ENCODE measurements at regions not wholly inside any gene's neighbourhood (a gene's known extent, or its start where the extent isn't known, plus 50 kb on each side); places are given as distances from the start of the nearest gene placed in this dataset.

DNA sequence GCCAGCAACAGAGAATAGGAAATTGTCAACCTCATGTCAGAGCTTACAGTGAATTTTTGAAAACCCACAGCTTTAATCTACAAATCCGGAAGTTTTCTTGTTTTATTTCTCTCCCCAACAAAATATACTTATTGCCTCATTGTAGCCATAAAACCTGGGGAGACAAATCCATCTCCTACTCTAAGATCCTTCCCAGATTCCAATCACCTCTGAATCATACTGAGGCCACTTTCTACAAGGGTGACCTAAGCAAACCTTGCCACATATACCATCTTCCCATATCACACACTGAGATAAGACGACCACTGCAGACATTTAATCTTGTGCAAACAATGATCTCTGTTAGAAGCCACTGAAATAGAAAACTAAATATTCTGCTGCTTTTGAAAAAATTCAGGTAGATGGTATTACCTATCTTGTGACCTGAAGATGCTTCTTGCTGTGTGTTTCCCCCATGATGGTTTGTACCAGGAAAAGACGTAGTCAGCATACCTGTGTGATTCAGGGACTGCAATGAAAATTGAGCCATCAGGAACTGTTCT, 171.5 kb upstream of the DUSP10 start:
- Histone ChIP-seq H3K9ac (ENCODE audit: extremely low read depth, low read length, poor library complexity, severe bottlenecking) (no peak overlapping the region), H3K4me1 (ENCODE audit: control insufficient read depth, insufficient read depth, low read length) (no peaks in the 10 kb centered on the region), H3K9me3 (ENCODE audit: control insufficient read depth, low read length) (no peaks in the 10 kb centered on the region), H3K27ac (ENCODE audit: low read depth, low read length) (no peak overlapping the region), H3K36me3 (ENCODE audit: control insufficient read depth, insufficient read depth, low read length) (peaks cover 6% of the 10 kb centered on the region), H3K4me3 (ENCODE audit: low read length) (no peak overlapping the region), H3K27me3 (ENCODE audit: control insufficient read depth, insufficient read depth, low read length, poor library complexity, severe bottlenecking) (no peaks in the 10 kb centered on the region)
- DNase-seq = no peak
- H3K4me3 Mint-ChIP-seq = no peak overlapping the region
- H3K36me3 Mint-ChIP-seq (ENCODE audit: low read depth) = no peaks in the 10 kb centered on the region
- TF ChIP-seq, protein P1, sequence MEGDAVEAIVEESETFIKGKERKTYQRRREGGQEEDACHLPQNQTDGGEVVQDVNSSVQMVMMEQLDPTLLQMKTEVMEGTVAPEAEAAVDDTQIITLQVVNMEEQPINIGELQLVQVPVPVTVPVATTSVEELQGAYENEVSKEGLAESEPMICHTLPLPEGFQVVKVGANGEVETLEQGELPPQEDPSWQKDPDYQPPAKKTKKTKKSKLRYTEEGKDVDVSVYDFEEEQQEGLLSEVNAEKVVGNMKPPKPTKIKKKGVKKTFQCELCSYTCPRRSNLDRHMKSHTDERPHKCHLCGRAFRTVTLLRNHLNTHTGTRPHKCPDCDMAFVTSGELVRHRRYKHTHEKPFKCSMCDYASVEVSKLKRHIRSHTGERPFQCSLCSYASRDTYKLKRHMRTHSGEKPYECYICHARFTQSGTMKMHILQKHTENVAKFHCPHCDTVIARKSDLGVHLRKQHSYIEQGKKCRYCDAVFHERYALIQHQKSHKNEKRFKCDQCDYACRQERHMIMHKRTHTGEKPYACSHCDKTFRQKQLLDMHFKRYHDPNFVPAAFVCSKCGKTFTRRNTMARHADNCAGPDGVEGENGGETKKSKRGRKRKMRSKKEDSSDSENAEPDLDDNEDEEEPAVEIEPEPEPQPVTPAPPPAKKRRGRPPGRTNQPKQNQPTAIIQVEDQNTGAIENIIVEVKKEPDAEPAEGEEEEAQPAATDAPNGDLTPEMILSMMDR (conservative IDR thresholded peaks at IDR 0.05) = no peak
- no peaks in the 10 kb centered on the region for H3K9me3 Mint-ChIP-seq
- WGBS, 2 experiments (ENCODE audit: insufficient coverage in 1 of 2, insufficient read length in 1 of 2) = 92 to 94% methylated on average over 3 of the region's 3 CpGs
- H3K4me1 Mint-ChIP-seq = peaks cover 8% of the 10 kb centered on the region
- no peaks in the 10 kb centered on the region for H3K27me3 Mint-ChIP-seq (ENCODE audit: insufficient read depth)
- H3K27ac Mint-ChIP-seq = no peak overlapping the region

DNA sequence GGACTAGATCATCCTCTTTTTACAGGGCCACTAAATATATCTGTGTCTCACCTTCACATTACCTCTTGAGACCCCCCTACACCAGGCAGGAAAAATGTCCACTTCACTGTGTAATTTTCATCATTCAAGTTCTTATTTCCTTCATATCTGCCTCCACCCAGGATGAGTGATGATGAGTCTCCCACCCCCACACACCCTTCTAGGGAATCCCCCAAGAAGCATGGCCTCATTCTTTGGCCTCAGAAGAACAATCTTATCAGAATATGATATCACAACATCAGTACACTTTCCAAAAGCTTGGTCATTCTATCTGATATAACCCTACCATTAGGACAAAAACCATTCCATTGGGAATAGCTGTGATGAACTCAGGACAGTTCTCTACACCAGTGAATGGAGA, 170.3 kb upstream of the DUSP10 start:
- H3K36me3 ChIP-seq (ENCODE audit: control insufficient read depth, insufficient read depth, low read length) = peaks cover 6% of the 10 kb centered on the region
- Mint-ChIP-seq H3K4me3 (no peak overlapping the region), H3K4me1 (peaks cover 8% of the 10 kb centered on the region), H3K9me3 (no peaks in the 10 kb centered on the region), H3K27me3 (ENCODE audit: insufficient read depth) (no peaks in the 10 kb centered on the region), H3K36me3 (ENCODE audit: low read depth) (no peaks in the 10 kb centered on the region), H3K27ac (no peak overlapping the region)
- H3K9ac ChIP-seq (ENCODE audit: extremely low read depth, low read length, poor library complexity, severe bottlenecking) = no peak overlapping the region
- H3K27ac ChIP-seq (ENCODE audit: low read depth, low read length) = no peak overlapping the region
- H3K4me3 ChIP-seq (ENCODE audit: low read length) = no peak overlapping the region
- no peaks in the 10 kb centered on the region for H3K9me3 ChIP-seq (ENCODE audit: control insufficient read depth, low read length)
- H3K27me3 ChIP-seq (ENCODE audit: control insufficient read depth, insufficient read depth, low read length, poor library complexity, severe bottlenecking) = no peaks in the 10 kb centered on the region
- no peaks in the 10 kb centered on the region for H3K4me1 ChIP-seq (ENCODE audit: control insufficient read depth, insufficient read depth, low read length)
- TF ChIP-seq, protein P1 (conservative IDR thresholded peaks at IDR 0.05) = no peak
- DNase-seq = no peak

DNA sequence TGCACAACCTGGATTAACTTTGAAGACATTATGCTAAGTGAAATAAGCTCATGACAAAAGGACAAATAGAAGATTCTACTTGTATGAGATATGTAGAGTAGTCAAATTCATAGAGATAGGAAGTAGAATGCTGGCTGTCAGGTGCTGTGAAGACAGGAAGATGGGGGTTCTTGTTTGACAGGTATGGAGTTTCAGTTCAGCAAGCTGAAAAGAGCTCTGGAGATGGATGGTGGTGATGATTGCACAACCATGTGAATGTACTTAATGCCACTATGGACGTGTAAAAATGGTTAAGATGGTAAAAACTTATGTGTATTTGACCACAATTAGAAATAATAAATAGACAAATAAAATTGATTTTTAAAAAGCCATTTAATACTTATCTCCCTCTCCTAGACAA, 169.8 kb upstream of the DUSP10 start:
- Histone ChIP-seq H3K36me3 (ENCODE audit: control insufficient read depth, insufficient read depth, low read length) (peaks cover 6% of the 10 kb centered on the region), H3K27me3 (ENCODE audit: control insufficient read depth, insufficient read depth, low read length, poor library complexity, severe bottlenecking) (no peaks in the 10 kb centered on the region), H3K9ac (ENCODE audit: extremely low read depth, low read length, poor library complexity, severe bottlenecking) (no peak overlapping the region), H3K27ac (ENCODE audit: low read depth, low read length) (no peak overlapping the region), H3K4me3 (ENCODE audit: low read length) (no peak overlapping the region), H3K9me3 (ENCODE audit: control insufficient read depth, low read length) (no peaks in the 10 kb centered on the region), H3K4me1 (ENCODE audit: control insufficient read depth, insufficient read depth, low read length) (no peaks in the 10 kb centered on the region)
- Mint-ChIP-seq H3K9me3 (no peaks in the 10 kb centered on the region), H3K27me3 (ENCODE audit: insufficient read depth) (no peaks in the 10 kb centered on the region), H3K4me3 (no peak overlapping the region), H3K36me3 (ENCODE audit: low read depth) (no peaks in the 10 kb centered on the region), H3K27ac (no peak overlapping the region), H3K4me1 (peaks cover 4% of the 10 kb centered on the region)
- TF ChIP-seq, protein P1 (conservative IDR thresholded peaks at IDR 0.05) = no peak
- WGBS, 2 experiments (ENCODE audit: insufficient coverage in 1 of 2, insufficient read length in 1 of 2) = 100% methylated on average over 1 of the region's 1 CpG; no CpG with 5 or more reads in 1 of the 2 experiments
- DNase-seq = no peak
